Fibroblast of mammary gland (primary cell): ENCODE measurements at regions not wholly inside any gene's neighbourhood (a gene's known extent, or its start where the extent isn't known, plus 50 kb on each side); places are given as distances from the start of the nearest gene placed in this dataset.
A peak's percentile ranks its signal among the peaks of the same experiment; 100 is the strongest.

ENCODE experiments used
- DNase-seq: peaks from one replicate; pipeline ENCODE4 v3.0.0-alpha.2; 2010; ENCODE audit warnings: low read depth
- H3K4me3 ChIP-seq: 2 replicates; pipeline ENCODE4 v1.5.1; 2011; ENCODE audit warnings: low read depth, mild to moderate bottlenecking, low read length, moderate library complexity; ENCODE audit not compliant: control insufficient read depth
- TF ChIP-seq, protein P1 (sequence below): conservative IDR thresholded peaks from 2 replicates; pipeline ENCODE4 v1.5.1; 2011; ENCODE audit warnings: low read depth, low read length, inconsistent platforms; ENCODE audit not compliant: control insufficient read depth, insufficient read depth

DNA sequence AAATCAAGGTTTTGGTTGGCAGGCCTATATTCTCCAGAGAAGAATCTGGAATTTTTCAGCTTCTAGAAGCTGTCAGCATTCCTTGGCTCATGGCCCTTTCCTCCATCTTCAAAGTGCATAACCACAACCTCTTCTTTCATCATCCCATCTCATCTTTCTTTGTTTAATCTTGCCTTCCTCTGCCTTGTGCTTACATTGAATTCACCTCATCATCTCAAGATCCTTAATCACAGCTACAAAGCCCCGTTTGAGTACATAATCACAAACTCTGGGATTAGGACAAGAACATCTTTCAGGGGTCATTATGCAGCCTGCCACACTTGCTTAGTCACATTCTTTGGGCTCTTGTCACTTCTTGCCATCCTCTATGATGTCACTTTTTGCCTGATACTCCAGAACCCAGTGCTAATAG is 130.3 kb downstream of the FOXD1 start:
- TF ChIP-seq, protein P1, sequence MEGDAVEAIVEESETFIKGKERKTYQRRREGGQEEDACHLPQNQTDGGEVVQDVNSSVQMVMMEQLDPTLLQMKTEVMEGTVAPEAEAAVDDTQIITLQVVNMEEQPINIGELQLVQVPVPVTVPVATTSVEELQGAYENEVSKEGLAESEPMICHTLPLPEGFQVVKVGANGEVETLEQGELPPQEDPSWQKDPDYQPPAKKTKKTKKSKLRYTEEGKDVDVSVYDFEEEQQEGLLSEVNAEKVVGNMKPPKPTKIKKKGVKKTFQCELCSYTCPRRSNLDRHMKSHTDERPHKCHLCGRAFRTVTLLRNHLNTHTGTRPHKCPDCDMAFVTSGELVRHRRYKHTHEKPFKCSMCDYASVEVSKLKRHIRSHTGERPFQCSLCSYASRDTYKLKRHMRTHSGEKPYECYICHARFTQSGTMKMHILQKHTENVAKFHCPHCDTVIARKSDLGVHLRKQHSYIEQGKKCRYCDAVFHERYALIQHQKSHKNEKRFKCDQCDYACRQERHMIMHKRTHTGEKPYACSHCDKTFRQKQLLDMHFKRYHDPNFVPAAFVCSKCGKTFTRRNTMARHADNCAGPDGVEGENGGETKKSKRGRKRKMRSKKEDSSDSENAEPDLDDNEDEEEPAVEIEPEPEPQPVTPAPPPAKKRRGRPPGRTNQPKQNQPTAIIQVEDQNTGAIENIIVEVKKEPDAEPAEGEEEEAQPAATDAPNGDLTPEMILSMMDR = no peak
- peak; percentile 37 for DNase-seq
- H3K4me3 ChIP-seq = no peak overlapping the region

- no peak overlapping the region for H3K4me3 ChIP-seq
- DNase-seq = no peak
- TF ChIP-seq, protein P1 = no peak
These were observed 131.1 kb downstream of the FOXD1 start for GRCh38 chr5:73317523-73317922.

DNA sequence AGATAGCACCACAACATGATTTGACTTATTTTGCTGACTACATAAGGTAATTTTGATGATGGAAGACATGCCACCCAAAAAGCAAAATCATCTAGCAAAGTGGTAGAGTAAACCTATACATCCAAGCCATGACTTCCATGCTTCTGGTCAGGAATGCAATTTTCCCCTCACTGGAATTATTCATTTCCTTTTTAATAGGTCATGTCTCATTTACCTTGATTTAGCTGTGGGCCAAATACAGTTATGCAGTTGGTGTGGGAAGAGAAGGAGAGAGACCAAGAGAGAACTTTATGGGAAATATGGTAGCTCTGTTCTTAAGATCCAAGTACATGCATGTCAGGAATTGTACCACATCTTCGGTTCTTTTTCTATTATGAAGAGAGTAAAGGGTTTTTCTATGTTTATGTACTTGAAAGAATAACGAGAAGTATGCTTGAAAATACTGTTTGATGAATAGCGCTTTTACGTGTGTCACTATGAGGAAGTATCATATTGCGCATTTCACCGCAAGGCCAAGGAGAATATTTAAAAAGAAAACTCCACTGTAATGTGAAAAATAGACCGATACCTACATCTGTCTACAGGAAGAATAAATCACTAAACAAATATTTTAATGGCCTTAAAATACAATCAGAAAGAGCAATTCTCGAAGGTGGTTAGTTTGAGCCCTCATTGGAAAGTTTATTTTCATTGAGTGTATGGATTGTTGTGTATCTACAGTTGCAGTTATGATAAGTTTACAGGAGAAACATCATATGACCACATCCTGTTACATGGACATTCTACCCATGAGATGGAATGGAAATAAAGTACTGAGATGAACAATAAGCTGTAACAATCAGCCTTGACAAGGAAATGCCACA is 134.0 kb downstream of the FOXD1 start:
- TF ChIP-seq, protein P1 = no peak
- no peak for DNase-seq
- H3K4me3 ChIP-seq = no peak overlapping the region

DNA sequence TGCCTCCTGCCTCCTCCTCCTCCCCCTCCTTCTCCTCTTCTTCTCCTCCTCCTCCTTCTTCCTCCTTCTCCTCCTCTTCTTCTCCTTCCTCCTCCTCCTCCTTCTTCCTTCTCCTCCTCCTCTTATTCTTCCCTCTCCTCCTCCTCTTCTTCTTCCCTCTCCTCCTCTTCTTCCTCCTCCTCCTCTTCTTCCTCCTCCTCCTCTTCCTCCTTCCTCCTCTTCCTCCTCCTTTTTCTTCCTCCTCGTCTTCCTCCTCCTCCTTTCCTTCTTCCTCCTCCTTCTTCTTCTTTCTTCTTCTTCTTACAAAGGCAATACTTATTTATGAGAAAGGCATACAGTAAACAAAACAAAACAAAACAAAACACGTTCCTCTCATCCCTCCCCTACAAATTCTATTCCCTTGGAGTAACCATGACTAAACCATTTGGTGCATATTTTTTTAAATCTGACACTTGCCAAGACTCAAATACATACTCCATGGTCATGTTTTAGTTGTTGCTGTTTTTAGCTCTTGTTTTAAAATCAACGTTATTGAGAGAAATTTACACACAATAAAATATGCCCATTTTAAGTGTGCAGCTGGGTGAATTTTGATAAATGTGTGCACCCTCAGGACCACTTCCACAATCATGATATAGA is 135.6 kb downstream of the FOXD1 start:
- TF ChIP-seq, protein P1 = no peak
- no peak overlapping the region for H3K4me3 ChIP-seq
- no peak for DNase-seq

DNA sequence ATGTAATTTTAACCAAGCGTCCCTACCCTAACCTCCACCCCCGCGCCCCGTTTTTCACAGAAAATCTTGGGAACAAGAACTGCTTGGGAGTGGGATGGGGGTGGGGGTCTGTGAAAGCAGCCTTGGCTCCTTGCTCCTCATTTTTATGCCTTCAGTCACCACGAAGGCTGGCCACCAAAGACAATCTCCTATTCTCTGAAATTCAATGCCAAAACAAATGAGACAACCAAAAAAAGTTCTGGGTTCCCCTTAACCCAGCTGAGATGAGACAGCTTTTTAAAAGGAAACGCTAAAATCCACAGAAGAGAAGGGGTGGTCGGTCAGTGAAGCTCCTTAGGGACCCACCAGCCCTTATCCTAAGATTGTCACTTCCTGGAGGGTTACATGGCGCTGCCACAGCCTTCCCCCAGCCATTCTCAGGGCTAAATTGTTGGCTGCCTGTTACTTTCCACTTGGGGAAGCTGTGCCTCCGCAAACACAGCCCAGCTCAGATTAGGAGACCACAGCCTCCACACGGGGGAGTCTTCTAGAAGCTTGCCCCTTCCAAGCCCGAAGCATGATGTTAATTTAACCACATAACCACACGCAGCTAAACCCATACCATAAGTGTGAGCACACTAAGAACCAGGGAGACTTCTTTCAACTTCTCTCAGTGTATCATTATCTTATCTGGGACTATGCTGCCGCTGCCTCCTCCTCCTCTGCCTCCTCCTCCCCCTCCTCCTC is 136.3 kb downstream of the FOXD1 start:
- TF ChIP-seq, protein P1 = peak; percentile 31
- H3K4me3 ChIP-seq = no peak overlapping the region
- peak; percentile 68 for DNase-seq

DNA sequence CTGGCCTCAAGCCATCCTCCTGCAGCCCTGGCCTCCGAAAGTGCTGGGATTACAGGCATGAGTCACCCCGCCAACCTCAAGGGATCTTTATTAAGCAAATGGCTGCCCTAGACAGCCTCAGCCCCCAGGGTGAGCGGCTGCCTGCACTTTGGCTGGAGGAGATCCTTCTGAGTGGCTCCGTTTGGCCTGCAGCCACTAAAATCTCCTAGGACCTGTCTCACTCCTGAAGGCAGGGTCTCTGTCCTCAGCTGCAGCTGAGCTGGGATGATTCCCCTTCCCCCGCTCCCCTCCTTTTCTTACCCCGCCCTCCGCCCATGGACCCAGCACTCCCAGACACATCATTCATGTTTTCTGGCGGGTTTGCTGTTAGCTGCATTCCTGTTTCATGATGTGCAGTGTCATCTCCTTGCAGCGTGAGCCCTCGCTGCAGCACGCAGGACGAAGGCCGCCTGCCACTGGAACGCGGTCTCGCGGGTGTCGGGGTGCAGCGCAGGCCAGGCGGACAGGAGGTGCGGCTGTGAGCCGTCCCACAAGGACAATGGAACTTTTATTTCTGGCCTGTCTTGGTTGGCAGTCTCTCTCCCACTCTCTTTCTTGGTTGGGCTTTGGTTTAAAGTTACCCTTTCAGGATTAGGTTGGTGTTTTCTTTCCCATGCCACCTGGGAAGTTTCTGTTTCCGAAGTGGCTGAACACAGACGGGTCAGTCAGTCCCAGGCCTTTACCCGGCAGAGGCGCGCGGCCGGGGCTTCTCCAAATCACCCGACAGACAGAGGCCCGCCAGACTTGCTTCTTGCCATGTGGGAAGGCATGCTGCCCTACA is 137.1 kb downstream of the FOXD1 start:
- TF ChIP-seq, protein P1 = no peak
- peak; percentile 92 for DNase-seq
- peak overlapping the region; percentile 15 for H3K4me3 ChIP-seq
